ENCODE measurements at regions not wholly inside any gene's neighbourhood (a gene's known extent, or its start where the extent isn't known, plus 50 kb on each side); places are given as distances from the start of the nearest gene placed in this dataset.
"Not testable (repeated sequence)": the region's sequence is repeated elsewhere in the genome, so short reads cannot be mapped to it uniquely, and the experiment has no call there.

DNA sequence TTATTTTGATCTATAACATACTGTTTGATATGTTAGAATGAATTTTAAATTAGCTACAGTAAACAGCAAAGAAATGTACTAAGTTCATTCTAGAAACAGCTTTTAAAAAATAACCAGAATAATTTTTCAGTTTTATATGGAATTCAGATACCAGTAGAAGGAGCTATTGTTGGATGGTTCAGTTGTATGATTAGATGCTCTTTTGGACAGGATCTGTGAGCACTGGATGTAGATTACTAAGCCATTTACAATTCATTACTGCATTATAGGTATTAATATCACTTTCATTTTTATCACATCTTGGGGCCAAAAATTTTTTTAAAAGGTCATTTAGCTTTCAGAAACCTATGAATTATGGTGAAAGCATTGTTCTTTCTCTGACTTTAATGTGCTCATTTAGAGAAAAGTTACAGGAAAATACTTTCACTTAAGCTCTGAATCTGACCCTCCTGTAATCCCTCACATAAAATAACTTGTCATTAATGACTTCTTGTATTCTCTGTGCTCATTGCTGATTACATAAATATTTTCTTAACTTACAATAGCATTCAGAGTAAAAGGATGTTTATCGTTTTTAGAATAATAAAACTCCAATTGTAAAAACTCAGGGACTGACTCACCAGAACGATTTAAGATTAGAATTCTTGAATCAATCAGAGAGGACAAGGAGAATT, 750.2 kb downstream of the SLC4A3 start:
- DNase-seq: peak; percentile 38
- H3K4me3 ChIP-seq (ENCODE audit: low read length): no peak overlapping the region

DNA sequence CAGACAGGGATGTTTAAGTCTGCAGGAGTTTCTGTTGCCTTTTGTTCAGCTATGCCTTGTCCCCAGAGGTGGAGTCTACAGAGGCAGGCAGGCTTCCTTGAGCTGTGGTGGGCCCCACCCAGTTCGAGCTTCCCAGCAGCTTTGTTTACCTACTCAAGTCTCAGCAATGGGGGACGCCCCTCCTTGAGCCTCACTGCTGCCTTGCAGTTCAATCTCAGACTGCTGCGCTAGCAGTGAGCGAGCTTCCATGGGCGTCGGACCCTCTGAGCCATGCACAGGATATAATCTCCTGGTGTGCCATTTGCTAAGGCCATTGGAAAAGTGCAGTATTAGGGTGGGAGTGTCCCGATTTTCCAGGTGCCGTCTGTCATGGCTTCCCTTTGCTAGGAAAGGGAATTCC, 760.3 kb downstream of the SLC4A3 start:
- not testable (repeated sequence) for H3K27ac ChIP-seq (ENCODE audit: low read length)
- WGBS (ENCODE audit: insufficient coverage): 90% methylated on average over 7 of the region's 8 CpGs

More for the DNA sequence above, 750.2 kb downstream of the SLC4A3 start:
- Histone ChIP-seq H3K27me3 (ENCODE audit: control insufficient read depth, insufficient read depth, low read length) (no peaks in the 10 kb centered on the region), H3K36me3 (ENCODE audit: control insufficient read depth, insufficient read depth, low read length) (no peaks in the 10 kb centered on the region), H3K27ac (ENCODE audit: low read length) (no peak overlapping the region), H3K9me3 (replicated peaks; ENCODE audit: control insufficient read depth, low read depth, low read length) (peaks cover 6% of the 10 kb centered on the region), H3K4me1 (ENCODE audit: control insufficient read depth, insufficient read depth, low read length) (no peaks in the 10 kb centered on the region)
- WGBS (ENCODE audit: insufficient coverage): no CpG with 5 or more reads among the region's 2 CpGs

DNA sequence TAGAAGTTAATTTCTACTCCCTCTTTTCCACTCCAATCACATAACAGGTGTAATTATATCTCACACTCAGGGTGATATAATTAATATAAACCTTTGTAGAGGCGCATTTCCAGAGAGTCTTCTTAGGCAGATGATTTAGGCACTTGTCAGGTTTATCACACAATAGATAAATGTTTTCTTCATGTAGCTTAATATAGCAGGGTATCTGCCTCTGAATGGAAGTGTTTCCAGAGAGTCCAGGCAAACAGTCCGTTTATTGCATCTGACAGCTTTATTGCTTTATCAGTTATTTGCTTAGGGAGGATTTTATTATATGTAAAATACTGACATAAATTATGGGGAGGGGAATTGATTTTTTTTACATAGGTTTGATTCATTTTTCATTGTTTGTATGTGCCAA, 766.3 kb downstream of the SLC4A3 start:
- no CpG with 5 or more reads among the region's 2 CpGs for WGBS (ENCODE audit: insufficient coverage)
- no peaks in the 10 kb centered on the region for H3K27me3 ChIP-seq (ENCODE audit: control insufficient read depth, insufficient read depth, low read length)

More for the DNA sequence above, 760.3 kb downstream of the SLC4A3 start:
- not testable (repeated sequence) for H3K27me3 ChIP-seq (ENCODE audit: control insufficient read depth, insufficient read depth, low read length); DNase-seq; H3K9me3 ChIP-seq (replicated peaks; ENCODE audit: control insufficient read depth, low read depth, low read length); H3K4me1 ChIP-seq (ENCODE audit: control insufficient read depth, insufficient read depth, low read length); H3K4me3 ChIP-seq (ENCODE audit: low read length); H3K36me3 ChIP-seq (ENCODE audit: control insufficient read depth, insufficient read depth, low read length)

DNA sequence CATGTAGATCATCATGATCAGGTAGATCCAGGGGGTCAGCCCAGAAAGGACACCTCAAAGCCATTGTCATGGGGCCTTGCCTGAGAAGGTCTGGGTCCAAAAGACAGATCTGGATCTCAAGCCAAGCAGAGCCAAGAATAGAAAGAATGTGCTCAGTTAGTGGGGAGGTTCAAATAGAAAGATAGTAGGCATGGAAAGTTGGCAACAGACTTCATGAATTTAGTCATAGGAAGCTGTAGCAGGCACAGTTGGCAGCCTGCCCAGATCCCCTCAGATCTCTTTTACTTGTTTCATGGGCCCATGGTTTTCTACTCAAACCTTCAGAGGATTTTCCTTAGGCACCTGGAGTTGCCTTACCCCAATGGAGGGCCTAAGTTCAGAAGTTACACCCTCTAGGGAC, 767.0 kb downstream of the SLC4A3 start:
- H3K4me1 ChIP-seq (ENCODE audit: control insufficient read depth, insufficient read depth, low read length): no peaks in the 10 kb centered on the region
- H3K36me3 ChIP-seq (ENCODE audit: control insufficient read depth, insufficient read depth, low read length): no peaks in the 10 kb centered on the region
- H3K4me3 ChIP-seq (ENCODE audit: low read length): no peak overlapping the region
- no peaks in the 10 kb centered on the region for H3K9me3 ChIP-seq (replicated peaks; ENCODE audit: control insufficient read depth, low read depth, low read length)
- no peak overlapping the region for H3K27ac ChIP-seq (ENCODE audit: low read length)
- H3K27me3 ChIP-seq (ENCODE audit: control insufficient read depth, insufficient read depth, low read length): no peaks in the 10 kb centered on the region
- DNase-seq: peak; percentile 23

More for the DNA sequence above, 766.3 kb downstream of the SLC4A3 start:
- no peak for DNase-seq
- Histone ChIP-seq H3K9me3 (replicated peaks; ENCODE audit: control insufficient read depth, low read depth, low read length) (no peaks in the 10 kb centered on the region), H3K4me3 (ENCODE audit: low read length) (no peak overlapping the region), H3K27ac (ENCODE audit: low read length) (no peak overlapping the region), H3K4me1 (ENCODE audit: control insufficient read depth, insufficient read depth, low read length) (no peaks in the 10 kb centered on the region), H3K36me3 (ENCODE audit: control insufficient read depth, insufficient read depth, low read length) (no peaks in the 10 kb centered on the region)

DNA sequence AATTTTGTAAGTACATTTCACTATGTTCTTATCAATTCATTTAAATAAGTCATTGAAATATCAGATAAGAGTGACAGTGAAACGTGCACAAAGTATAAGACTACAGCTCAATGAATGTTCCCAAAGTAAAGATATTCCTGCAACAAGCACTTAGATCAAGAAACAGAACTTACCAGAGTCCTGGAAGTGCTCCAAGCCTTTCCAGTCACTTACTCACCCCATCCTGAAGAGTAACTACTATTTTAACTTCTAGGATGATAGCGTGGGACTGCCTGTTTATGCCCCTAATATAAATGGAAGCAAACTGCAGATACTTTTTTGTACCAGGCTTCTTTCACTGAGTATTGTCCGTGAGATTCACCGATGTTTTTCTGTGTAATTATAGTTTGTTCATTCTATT, 768.9 kb downstream of the SLC4A3 start:
- Histone ChIP-seq H3K9me3 (replicated peaks; ENCODE audit: control insufficient read depth, low read depth, low read length) (no peaks in the 10 kb centered on the region), H3K4me1 (ENCODE audit: control insufficient read depth, insufficient read depth, low read length) (no peaks in the 10 kb centered on the region), H3K27ac (ENCODE audit: low read length) (no peak overlapping the region), H3K4me3 (ENCODE audit: low read length) (no peak overlapping the region), H3K27me3 (ENCODE audit: control insufficient read depth, insufficient read depth, low read length) (no peaks in the 10 kb centered on the region), H3K36me3 (ENCODE audit: control insufficient read depth, insufficient read depth, low read length) (no peaks in the 10 kb centered on the region)
- WGBS (ENCODE audit: insufficient coverage): no CpG with 5 or more reads among the region's 4 CpGs
- DNase-seq: peak; percentile 38

DNA sequence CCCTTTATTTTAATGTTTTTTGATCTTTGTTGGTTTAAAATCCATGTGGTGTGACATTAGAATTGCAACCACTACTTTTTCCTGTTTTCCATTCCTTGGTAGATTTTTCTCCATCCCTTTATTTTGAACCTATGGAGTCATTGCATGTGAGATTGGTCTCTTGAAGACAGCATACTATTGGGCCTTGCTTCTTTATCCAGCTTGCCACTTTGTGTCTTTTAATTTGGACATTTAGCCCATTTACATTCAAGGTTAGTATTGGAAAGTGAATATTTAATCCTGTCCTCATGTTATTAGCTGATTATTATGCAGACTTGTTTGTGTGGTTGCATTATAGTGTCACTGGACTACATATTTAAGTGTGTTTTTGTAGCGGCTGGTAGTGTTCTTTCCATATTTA, 782.9 kb downstream of the SLC4A3 start:
- no peak for DNase-seq
- no peaks in the 10 kb centered on the region for H3K27me3 ChIP-seq (ENCODE audit: control insufficient read depth, insufficient read depth, low read length)
- H3K4me1 ChIP-seq (ENCODE audit: control insufficient read depth, insufficient read depth, low read length): no peaks in the 10 kb centered on the region
- H3K36me3 ChIP-seq (ENCODE audit: control insufficient read depth, insufficient read depth, low read length): no peaks in the 10 kb centered on the region
- H3K27ac ChIP-seq (ENCODE audit: low read length): no peak overlapping the region
- WGBS (ENCODE audit: insufficient coverage): no CpG with 5 or more reads among the region's 1 CpG
- H3K4me3 ChIP-seq (ENCODE audit: low read length): no peak overlapping the region
- peaks cover 9% of the 10 kb centered on the region for H3K9me3 ChIP-seq (replicated peaks; ENCODE audit: control insufficient read depth, low read depth, low read length)

DNA sequence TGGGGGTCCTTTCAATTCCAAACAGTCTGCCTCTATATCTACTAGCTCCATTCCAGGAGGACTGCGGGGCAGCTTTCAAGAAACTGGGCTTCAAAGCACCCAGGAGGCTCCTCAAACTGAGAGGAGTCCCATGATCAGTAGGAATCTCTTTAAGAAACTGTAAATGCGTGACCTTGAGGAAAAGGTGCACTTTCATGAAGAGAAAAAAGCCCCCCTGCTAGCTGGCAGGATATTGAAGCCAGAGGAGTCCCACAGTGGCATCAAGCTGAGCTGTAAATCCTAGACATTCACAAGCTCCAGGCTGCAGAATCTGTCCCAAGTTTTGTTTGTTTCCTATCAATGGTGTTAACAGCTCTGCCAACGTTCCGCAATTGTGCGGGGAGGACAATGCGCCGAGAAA, 790.1 kb downstream of the SLC4A3 start:
- no peak for DNase-seq
- Histone ChIP-seq H3K36me3 (ENCODE audit: control insufficient read depth, insufficient read depth, low read length) (no peaks in the 10 kb centered on the region), H3K4me3 (ENCODE audit: low read length) (no peak overlapping the region), H3K27me3 (ENCODE audit: control insufficient read depth, insufficient read depth, low read length) (no peaks in the 10 kb centered on the region), H3K4me1 (ENCODE audit: control insufficient read depth, insufficient read depth, low read length) (no peaks in the 10 kb centered on the region), H3K27ac (ENCODE audit: low read length) (no peak overlapping the region), H3K9me3 (replicated peaks; ENCODE audit: control insufficient read depth, low read depth, low read length) (no peaks in the 10 kb centered on the region)
- WGBS (ENCODE audit: insufficient coverage): 80% methylated on average over 1 of the region's 7 CpGs

DNA sequence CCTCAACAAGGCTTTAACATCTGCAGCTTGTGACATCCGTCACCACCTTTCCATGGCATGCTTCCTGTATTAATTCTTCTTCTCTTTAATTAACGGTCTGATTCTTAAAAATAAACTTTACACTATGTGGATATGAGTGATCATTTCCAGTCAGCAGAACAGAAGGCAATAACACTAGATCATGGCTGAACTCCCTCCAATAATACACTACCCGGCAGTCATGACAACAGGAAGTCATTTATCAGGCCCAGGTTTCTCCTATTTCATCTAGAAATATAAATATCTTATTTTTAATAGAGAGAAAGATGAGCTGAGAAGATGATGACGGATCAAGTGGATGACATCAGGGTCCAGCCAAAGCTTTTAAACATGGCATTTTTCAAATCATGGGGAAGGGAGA, 792.2 kb downstream of the SLC4A3 start:
- no peaks in the 10 kb centered on the region for H3K9me3 ChIP-seq (replicated peaks; ENCODE audit: control insufficient read depth, low read depth, low read length)
- H3K27ac ChIP-seq (ENCODE audit: low read length): no peak overlapping the region
- no peaks in the 10 kb centered on the region for H3K4me1 ChIP-seq (ENCODE audit: control insufficient read depth, insufficient read depth, low read length)
- H3K27me3 ChIP-seq (ENCODE audit: control insufficient read depth, insufficient read depth, low read length): no peaks in the 10 kb centered on the region
- H3K36me3 ChIP-seq (ENCODE audit: control insufficient read depth, insufficient read depth, low read length): no peaks in the 10 kb centered on the region
- WGBS (ENCODE audit: insufficient coverage): no CpG with 5 or more reads among the region's 4 CpGs
- H3K4me3 ChIP-seq (ENCODE audit: low read length): no peak overlapping the region
- peak; percentile 11 for DNase-seq

DNA sequence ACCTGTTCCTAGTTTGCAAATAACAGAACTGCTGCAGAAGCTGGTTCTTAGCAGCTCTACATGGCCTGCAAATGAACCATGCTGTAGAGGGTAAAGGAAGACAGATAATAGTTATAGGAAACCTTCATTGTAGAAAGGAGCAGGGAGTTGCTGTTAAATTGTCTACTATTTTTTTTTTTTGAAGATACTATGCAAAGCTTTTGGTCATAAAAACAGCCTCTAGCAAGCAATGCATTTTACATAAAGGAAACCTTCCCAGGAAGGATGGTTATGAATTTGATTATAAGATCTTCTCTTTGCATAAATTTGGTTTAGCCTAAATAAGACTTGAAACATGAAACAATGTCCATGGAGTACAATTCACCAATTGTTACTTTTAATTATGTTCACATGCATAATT, 793.4 kb downstream of the SLC4A3 start:
- Histone ChIP-seq H3K9me3 (replicated peaks; ENCODE audit: control insufficient read depth, low read depth, low read length) (no peaks in the 10 kb centered on the region), H3K27ac (ENCODE audit: low read length) (no peak overlapping the region), H3K4me1 (ENCODE audit: control insufficient read depth, insufficient read depth, low read length) (no peaks in the 10 kb centered on the region), H3K4me3 (ENCODE audit: low read length) (no peak overlapping the region), H3K36me3 (ENCODE audit: control insufficient read depth, insufficient read depth, low read length) (no peaks in the 10 kb centered on the region), H3K27me3 (ENCODE audit: control insufficient read depth, insufficient read depth, low read length) (no peaks in the 10 kb centered on the region)
- DNase-seq: no peak

DNA sequence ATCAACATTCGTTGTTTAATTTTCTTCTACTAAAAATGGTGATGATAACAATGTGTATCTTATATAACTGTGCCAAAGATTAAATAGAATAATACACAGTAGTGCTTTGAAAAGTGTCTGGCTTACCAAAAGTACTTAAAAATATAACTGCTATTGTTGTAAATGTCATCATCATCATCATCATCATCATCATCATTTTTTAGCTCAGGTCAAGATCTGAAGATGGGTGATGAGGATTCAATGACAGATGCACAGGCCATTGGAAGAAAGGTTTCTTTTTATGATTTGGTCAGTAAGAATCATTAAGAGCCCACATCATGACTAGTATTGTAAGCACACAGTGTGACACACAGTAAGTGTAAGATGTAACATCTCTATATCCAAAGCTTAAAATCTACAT, 795.2 kb downstream of the SLC4A3 start:
- Histone ChIP-seq H3K36me3 (ENCODE audit: control insufficient read depth, insufficient read depth, low read length) (no peaks in the 10 kb centered on the region), H3K9me3 (replicated peaks; ENCODE audit: control insufficient read depth, low read depth, low read length) (no peaks in the 10 kb centered on the region), H3K4me1 (ENCODE audit: control insufficient read depth, insufficient read depth, low read length) (no peaks in the 10 kb centered on the region), H3K27ac (ENCODE audit: low read length) (no peak overlapping the region), H3K27me3 (ENCODE audit: control insufficient read depth, insufficient read depth, low read length) (no peaks in the 10 kb centered on the region), H3K4me3 (ENCODE audit: low read length) (no peak overlapping the region)
- WGBS (ENCODE audit: insufficient coverage): no CpG with 5 or more reads among the region's 1 CpG
- no peak for DNase-seq

DNA sequence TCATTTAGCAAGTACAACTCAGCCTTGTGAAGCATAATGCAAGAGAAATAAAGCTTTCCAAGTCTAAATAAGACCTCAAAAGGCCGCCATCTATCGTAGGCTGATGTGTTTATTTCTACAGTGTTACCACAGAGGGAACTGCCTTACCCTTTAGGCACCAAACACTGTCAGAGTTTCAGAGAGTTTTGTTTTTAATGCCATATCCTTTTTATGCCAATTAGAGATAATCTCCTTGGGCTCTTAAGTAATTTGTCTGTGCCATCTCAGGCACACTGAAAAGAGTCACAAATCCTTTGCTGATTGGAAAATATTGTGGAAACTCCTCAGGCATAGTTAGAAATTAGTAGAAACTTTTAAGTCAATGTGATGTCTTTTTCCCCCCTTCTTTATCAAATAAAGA, 797.1 kb downstream of the SLC4A3 start:
- no CpG with 5 or more reads among the region's 2 CpGs for WGBS (ENCODE audit: insufficient coverage)
- Histone ChIP-seq H3K9me3 (replicated peaks; ENCODE audit: control insufficient read depth, low read depth, low read length) (no peaks in the 10 kb centered on the region), H3K4me3 (ENCODE audit: low read length) (no peak overlapping the region), H3K27me3 (ENCODE audit: control insufficient read depth, insufficient read depth, low read length) (no peaks in the 10 kb centered on the region), H3K36me3 (ENCODE audit: control insufficient read depth, insufficient read depth, low read length) (no peaks in the 10 kb centered on the region), H3K27ac (ENCODE audit: low read length) (no peak overlapping the region), H3K4me1 (ENCODE audit: control insufficient read depth, insufficient read depth, low read length) (no peaks in the 10 kb centered on the region)
- DNase-seq: no peak

All from muscle of leg (tissue), 3 donors.